Activated naive CD4-positive, alpha-beta T cell treated with anti-CD3 and anti-CD28 coated beads, Interleukin-2, amount 50 U/mL, for 72 hours (primary cell): ENCODE measurements at regions not wholly inside any gene's neighbourhood (a gene's known extent, or its start where the extent isn't known, plus 50 kb on each side); places are given as distances from the start of the nearest gene placed in this dataset.

ENCODE experiments used
- ATAC-seq, 2 donors: fragments of 150-1000 bp; cut with Tn5 transposase; 2 replicates each; pipeline ENCODE4 v1.10.0; 2021; ENCODE audit warnings: mild to moderate bottlenecking in 2 of 2, moderate library complexity in 2 of 2
- DNase-seq, 2 donors: peaks; one replicate each; pipeline ENCODE4 v3.0.0; 2021 to 2022; ENCODE audit warnings: low spot score in 2 of 2
- H3K27ac Mint-ChIP-seq, 2 donors: one replicate each; pipeline ENCODE4 v1.8.0; 2022; ENCODE audit warnings: mild to moderate bottlenecking in 2 of 2, mixed read lengths in 2 of 2
- H3K36me3 Mint-ChIP-seq, 2 donors: one replicate each; pipeline ENCODE4 v1.8.0; 2022; ENCODE audit warnings: mixed read lengths in 2 of 2
- H3K9me3 Mint-ChIP-seq, 2 donors: one replicate each; pipeline ENCODE4 v1.8.0; 2022; ENCODE audit warnings: mixed read lengths in 2 of 2

DNA sequence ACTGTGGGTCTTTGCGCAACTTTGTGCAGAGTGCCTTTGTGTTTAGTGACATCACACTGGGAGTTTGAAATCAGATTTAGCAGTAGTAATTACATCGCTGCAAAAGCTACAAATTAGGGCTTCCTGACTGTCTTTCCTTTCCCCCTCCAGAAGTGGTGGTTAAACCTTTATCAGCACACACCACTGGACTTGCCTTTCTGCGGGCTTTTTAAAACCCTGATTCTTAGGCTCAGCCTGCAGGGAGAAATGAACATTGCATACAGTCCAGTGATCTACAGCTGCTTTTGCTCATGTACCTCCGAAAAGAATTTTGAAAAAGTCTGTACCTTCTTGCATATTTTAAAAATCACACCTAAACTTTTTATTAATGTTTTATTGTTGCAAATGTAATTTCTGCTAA, 219.7 kb upstream of the NAALADL2 start:
- H3K9me3 Mint-ChIP-seq, result peaks cover 4 to 6% of the 10 kb centered on the region in 2 donors
- no peaks in the 10 kb centered on the region for H3K36me3 Mint-ChIP-seq
- H3K27ac Mint-ChIP-seq, result no peak overlapping the region
- DNase-seq (no peak), ATAC-seq (no peak)

DNA sequence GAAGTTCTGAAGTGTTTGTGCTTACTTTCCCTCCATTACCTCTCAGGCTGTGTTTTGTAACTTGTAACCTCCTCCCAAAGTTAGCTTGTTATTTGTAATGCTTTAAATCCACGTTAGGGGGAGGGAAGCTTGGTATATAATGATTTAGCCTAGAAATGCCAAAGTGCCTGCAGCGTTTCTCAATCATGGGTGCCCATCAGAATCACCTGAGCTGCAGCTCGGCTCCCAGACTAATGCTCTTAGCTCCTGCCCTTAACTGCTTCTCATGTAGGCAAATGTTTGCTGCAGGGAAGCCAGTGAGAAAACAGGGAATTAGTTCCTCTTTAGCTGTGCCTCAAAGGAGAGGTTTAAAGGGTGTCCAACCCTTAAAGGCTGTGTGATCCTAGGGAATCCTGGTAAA, 219.2 kb upstream of the NAALADL2 start:
- ATAC-seq (no peak), DNase-seq (no peak)
- Mint-ChIP-seq H3K36me3 (no peaks in the 10 kb centered on the region), H3K9me3 (peaks cover 4 to 6% of the 10 kb centered on the region in 2 donors), H3K27ac (no peak overlapping the region)

DNA sequence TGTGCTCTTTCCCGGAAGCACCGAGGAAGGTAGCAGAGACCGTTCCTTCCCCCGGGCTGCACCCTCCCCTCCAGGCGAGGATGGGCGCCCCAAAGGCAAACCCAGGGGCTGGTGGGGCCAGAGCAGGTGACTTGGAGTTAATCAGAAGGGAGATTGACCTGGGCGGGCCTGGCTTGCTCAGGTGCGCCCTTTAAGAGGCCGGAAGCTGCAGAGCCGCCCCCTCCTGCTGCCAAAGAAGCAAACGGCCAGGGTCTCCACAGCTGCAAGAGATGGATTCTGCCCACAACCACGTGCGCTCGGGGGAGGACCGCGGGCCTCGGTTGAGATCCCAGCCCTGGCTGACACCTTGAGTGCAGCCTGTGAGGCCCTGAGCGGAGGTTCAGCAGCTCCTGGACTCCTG, 218.2 kb upstream of the NAALADL2 start:
- peaks cover 4 to 6% of the 10 kb centered on the region in 2 donors for H3K9me3 Mint-ChIP-seq
- H3K27ac Mint-ChIP-seq, result no peak overlapping the region

DNA sequence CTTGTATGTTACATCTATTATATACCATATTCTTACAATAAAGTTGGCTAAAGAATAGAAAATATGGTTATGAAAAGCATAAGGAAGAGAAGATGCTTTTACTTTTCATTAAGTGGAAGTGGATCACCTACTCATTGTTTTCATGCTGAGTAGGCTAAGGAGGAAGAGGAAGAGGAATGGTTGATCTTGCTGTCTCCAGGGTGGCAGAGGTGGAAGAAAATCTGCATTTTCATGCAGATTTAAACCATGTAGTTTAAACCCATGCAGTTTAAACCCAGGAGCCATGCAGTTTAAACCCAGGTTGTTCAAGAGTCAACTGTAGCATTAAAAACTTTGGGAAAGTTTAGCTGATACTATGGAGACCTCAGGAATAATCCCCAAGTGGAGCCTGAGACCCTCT, 214.8 kb upstream of the NAALADL2 start:
- DNase-seq (no peak), ATAC-seq (no peak)
- H3K36me3 Mint-ChIP-seq, result no peaks in the 10 kb centered on the region
- H3K9me3 Mint-ChIP-seq, result no peaks in the 10 kb centered on the region
- H3K27ac Mint-ChIP-seq, result no peak overlapping the region

More for the DNA sequence above, 218.2 kb upstream of the NAALADL2 start:
- ATAC-seq (no peak), DNase-seq (no peak)
- no peaks in the 10 kb centered on the region for H3K36me3 Mint-ChIP-seq

- no peak for ATAC-seq
- DNase-seq, result no peak
- Mint-ChIP-seq H3K36me3 (no peaks in the 10 kb centered on the region), H3K27ac (no peak overlapping the region), H3K9me3 (no peaks in the 10 kb centered on the region)
Observed at GRCh38 chr3:174651951-174652350, 207.2 kb upstream of the NAALADL2 start.

DNA sequence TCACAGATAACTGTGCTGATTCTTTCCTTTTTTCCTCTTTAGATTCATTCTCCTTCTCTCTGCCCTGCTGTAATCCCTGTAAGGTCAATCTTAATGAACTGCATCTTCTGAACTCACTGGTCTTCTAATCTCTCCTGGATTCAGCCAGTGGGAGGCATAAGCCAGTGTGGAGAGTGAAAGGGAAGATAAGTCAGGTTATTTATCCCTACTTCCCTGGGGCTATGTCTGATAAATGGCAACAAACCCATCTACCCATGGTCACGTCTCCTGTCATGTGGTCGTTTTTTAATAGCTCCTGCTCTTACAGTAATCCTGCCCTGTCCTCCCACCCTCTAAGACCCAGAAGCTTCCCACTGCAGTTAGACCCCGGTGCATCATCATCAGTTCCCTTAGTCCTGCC, 199.6 kb upstream of the NAALADL2 start:
- Mint-ChIP-seq H3K9me3 (peaks cover 5 to 14% of the 10 kb centered on the region in 2 donors), H3K36me3 (no peaks in the 10 kb centered on the region), H3K27ac (no peak overlapping the region)
- ATAC-seq, result no peak
- DNase-seq, result no peak

GRCh38 chr3:174662653-174663052, 196.5 kb upstream of the NAALADL2 start:
- DNase-seq, result no peak
- peaks cover 0 to 4% of the 10 kb centered on the region in 2 donors for H3K36me3 Mint-ChIP-seq
- no peak for ATAC-seq
- H3K27ac Mint-ChIP-seq, result no peak overlapping the region
- H3K9me3 Mint-ChIP-seq, result peaks cover 11 to 18% of the 10 kb centered on the region in 2 donors

DNA sequence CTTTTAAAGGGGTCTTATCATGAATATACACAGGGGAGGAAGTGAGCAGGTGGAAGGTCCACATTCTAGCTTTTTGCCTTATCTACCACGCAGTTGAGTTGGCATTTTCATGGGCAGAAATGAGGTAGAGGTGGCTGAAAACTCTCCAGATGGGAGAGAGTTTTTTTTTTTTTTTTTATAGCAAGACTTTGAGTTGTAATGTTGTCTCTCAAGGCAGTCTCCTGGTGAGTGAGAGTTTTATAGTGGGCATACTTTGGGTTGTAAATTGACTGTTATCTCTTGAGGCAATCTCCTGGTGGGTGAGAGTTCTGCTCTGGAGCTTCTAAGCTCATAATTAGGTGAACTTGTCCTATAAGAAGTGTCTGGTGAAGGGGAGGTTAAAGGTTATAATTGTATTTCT, 191.7 kb upstream of the NAALADL2 start:
- ATAC-seq, result no peak

DNA sequence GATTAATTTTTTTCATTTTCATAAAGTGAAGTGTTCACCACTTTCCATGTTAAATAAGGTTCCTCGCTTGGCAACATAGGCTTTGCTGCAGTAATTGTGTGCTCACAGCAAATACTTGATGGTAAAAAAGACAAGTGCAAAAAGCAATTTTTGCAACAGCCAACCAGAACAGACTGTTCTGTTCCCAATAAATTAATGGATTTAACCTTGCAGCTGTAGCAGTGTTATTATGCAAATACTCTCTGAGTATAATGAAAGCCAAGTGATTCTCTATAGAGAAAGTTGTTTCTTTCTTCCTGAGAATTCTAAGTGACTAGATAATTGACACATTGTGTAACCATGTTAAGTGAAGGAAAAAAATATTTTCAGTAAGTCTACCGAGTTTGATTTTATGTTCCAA, 183.7 kb upstream of the NAALADL2 start:
- DNase-seq, result no peak
- H3K36me3 Mint-ChIP-seq, result no peaks in the 10 kb centered on the region
- no peak for ATAC-seq
- peaks cover 0 to 9% of the 10 kb centered on the region in 2 donors for H3K9me3 Mint-ChIP-seq
- no peak overlapping the region for H3K27ac Mint-ChIP-seq

More for the DNA sequence above, 191.7 kb upstream of the NAALADL2 start:
- no peak for DNase-seq
- Mint-ChIP-seq H3K9me3 (peaks cover 7 to 13% of the 10 kb centered on the region in 2 donors), H3K36me3 (peaks cover 0 to 4% of the 10 kb centered on the region in 2 donors), H3K27ac (no peak overlapping the region)

DNA sequence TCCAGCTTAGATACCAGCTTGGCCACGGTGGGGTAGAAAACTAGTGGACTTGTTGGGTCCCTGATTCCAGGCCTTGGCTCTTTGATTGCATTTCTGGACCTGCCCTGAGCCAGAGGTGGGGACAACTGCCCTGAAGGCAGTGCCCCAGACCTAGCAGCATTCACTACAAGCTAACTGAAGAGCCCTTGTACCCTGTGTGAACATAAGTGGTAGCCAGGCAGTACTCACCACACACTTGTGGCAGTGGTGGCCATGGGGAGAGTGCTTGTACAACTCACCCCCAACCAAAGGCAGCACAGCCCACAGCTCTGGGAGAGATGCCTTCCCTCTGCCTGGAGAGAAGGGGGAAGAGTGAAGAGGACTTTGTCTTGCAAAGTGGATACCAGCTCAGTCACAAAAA, 177.3 kb upstream of the NAALADL2 start:
- ATAC-seq (no peak), DNase-seq (no peak)
- Mint-ChIP-seq H3K36me3 (no peaks in the 10 kb centered on the region), H3K9me3 (peaks cover 9 to 14% of the 10 kb centered on the region in 2 donors), H3K27ac (no peak overlapping the region)

DNA sequence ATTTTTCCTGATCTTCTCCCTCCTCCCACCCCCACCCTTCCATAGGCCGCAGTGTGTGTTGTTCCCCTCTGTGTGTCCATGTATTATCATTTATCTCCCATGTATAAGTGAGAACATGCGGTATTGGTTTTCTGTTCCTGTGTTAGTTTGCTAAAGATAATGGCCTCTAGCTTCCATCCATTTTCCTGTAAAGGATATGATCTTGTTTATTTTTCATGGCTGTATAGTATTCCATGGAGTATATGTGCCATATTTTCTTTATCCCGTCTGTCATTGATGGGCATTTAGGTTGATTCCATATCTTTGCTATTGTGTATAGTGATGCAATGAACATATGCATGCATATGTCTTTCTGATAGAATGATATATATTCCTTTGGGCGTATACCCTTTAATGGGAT, 173.3 kb upstream of the NAALADL2 start:
- DNase-seq (no peak), ATAC-seq (no peak)
- Mint-ChIP-seq H3K9me3 (peaks cover 14 to 18% of the 10 kb centered on the region in 2 donors), H3K27ac (no peak overlapping the region), H3K36me3 (no peaks in the 10 kb centered on the region)

GRCh38 chr3:174697310-174697709, 161.8 kb upstream of the NAALADL2 start:
- H3K27ac Mint-ChIP-seq, result no peak overlapping the region
- H3K9me3 Mint-ChIP-seq, result peaks cover 0 to 3% of the 10 kb centered on the region in 2 donors
- no peaks in the 10 kb centered on the region for H3K36me3 Mint-ChIP-seq
- no peak for ATAC-seq
- DNase-seq, result no peak

DNA sequence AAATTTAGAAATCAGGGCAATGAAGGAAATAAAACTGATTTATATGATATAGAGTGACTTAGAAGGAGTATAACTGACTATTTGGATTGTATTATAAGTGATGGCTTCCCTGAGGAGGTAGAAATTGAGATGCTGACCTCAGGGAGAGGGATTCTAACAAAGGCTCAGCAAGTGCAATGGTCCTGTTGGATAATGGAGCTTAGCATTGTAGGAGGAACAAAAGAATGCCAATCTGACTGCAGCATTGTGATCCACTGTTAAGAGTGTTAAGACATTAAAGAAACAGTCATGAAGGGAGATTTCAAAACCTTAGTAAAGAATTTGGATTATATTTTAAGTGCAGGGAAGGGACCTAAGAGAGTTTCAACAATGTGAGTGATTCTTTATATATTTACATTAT, 158.4 kb upstream of the NAALADL2 start:
- H3K27ac Mint-ChIP-seq, result no peak overlapping the region
- ATAC-seq (no peak), DNase-seq (no peak)
- no peaks in the 10 kb centered on the region for H3K36me3 Mint-ChIP-seq
- H3K9me3 Mint-ChIP-seq, result no peaks in the 10 kb centered on the region

DNA sequence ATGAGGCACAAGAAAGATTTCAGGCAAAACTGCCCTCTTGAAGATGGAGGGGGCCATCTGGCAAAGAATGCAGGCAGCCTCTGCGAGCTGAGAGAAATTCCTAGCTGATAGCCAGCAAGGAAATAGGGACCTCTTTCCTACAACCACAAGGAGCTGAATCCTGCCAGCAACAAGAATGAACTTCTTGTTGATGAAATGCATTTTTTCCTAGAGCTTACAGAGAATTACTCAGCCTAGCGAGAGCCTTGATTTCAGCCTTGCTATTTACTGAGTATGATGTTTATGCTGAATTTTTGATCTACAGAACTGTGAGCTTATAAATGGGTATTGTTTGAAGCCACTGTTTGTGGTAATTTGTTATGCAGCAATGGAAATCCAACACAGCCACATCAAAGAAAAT, 148.5 kb upstream of the NAALADL2 start:
- no peaks in the 10 kb centered on the region for H3K36me3 Mint-ChIP-seq
- peaks cover 0 to 4% of the 10 kb centered on the region in 2 donors for H3K9me3 Mint-ChIP-seq
- ATAC-seq, result no peak
- no peak overlapping the region for H3K27ac Mint-ChIP-seq
- no peak for DNase-seq

DNA sequence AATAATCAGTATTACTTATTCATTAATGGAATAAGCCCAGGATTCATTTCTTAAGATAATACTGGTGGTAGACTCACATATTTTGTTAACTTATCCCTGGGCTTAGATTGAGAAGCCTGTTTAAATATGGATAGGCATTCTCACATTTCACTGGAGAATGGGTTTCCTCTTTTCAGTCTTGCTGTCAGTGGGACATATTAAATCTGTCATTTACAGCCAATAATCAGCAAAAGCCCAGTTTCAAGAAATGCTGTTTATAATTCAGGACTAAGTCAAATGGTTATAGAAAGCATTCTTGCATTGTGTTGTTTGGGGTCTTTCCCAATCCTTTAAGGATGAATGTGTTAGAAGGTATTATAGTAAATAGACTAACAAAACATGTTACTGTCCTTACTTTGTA, 143.7 kb upstream of the NAALADL2 start:
- DNase-seq (no peak), ATAC-seq (no peak)
- Mint-ChIP-seq H3K27ac (no peak overlapping the region), H3K9me3 (peaks cover 0 to 8% of the 10 kb centered on the region in 2 donors), H3K36me3 (no peaks in the 10 kb centered on the region)

DNA sequence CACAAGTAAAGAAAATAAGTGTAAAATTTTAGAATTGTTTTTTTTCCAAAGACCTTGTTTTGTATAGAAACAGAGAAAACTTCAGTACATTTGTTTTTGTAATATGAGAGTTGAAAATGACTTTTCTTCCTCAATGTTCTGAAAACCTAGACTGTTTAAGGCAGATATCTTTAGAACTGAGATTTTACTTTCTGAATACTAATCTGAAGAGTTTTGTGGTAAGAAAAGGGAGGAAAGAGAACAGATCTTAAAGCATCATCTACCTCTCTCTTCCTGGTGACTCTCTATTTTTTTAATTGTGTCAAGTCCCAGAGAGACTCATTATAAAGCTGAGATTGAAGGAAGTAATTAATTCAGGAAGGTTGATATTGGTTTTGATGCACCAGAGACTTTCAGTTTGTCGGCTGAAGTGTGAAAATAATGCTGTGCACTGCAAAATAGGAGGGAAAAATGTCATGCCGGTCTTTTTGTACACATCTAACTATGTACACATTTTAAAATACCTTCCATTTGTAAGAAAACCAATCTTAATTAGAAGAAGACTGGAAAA, 142.1 kb upstream of the NAALADL2 start:
- Mint-ChIP-seq H3K27ac (no peak overlapping the region), H3K9me3 (peaks cover 0 to 8% of the 10 kb centered on the region in 2 donors), H3K36me3 (no peaks in the 10 kb centered on the region)
- DNase-seq (no peak), ATAC-seq (no peak)

DNA sequence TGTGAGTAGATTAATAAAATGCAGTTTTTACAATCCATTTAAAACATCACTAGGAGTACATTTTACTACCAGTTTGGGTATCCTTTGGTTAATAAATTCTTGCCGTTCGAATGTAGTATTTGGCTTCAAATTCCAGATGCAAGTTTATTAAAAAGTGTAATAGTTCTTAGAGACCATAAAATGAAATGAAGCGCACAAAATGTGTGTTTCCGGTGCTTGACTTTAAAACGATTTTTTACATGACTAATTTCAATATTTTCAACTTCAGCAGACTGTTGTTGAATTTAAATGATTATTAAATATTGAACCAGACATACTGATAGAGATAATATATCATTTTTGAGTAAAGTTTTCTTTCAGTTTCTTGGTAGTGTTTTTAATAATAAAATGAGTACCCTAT, 138.4 kb upstream of the NAALADL2 start:
- Mint-ChIP-seq H3K36me3 (no peaks in the 10 kb centered on the region), H3K27ac (no peak overlapping the region), H3K9me3 (peaks cover 4% of the 10 kb centered on the region in 2 donors)
- DNase-seq (no peak), ATAC-seq (no peak)

DNA sequence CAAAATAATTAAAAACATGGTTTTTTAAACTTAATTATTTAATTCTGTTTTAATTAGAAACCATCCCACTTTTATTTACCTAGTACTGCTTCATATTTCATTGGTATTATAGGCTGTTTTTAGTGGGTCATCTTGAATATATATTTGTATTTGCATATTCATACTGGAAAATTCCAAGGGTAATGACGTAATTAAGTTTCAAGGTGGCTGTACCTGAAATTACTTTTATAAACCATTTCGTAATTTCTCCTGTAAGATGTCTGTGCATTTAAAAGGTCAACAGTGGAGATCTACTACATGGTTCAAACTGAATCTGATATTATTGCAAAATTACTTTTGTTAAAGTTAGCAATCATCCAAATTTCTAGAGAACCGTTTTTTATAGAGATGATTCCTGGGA, 133.8 kb upstream of the NAALADL2 start:
- Mint-ChIP-seq H3K27ac (no peak overlapping the region), H3K36me3 (no peaks in the 10 kb centered on the region), H3K9me3 (peaks cover 0 to 11% of the 10 kb centered on the region in 2 donors)
- DNase-seq (no peak), ATAC-seq (no peak)

DNA sequence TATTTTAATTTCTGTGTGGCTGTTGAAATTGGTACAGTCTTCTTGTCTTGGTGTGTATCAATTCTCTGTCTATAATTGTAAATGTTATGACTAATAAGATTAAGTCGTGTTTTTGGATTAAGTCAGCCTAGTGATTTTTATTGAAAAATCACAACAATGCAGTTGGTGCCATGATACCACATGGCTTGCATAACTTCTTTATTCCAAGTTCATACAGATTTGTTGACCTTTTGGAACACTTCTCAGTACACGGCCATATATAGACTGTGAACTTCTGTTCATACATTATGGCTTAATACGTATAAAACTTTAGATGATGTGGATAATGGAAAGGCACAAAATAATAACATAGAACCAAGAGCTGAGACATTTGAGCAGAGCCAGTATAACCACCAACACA, 121.2 kb upstream of the NAALADL2 start:
- no peak overlapping the region for H3K27ac Mint-ChIP-seq
- peaks cover 7 to 9% of the 10 kb centered on the region in 2 donors for H3K9me3 Mint-ChIP-seq
- H3K36me3 Mint-ChIP-seq, result no peaks in the 10 kb centered on the region
- DNase-seq (no peak), ATAC-seq (no peak)
